Lower leg skin (tissue), 4 donors: ENCODE measurements at regions not wholly inside any gene's neighbourhood (a gene's known extent, or its start where the extent isn't known, plus 50 kb on each side); places are given as distances from the start of the nearest gene placed in this dataset.

Experiments used
- DNase-seq, 2 donors: peaks; one replicate each; pipeline ENCODE4 v3.0.0-alpha.2; 2019; ENCODE audit warnings: low spot score in 2 of 2
- H3K4me3 ChIP-seq: fragments of 200-600 bp; sonication (generic); 2 replicates; pipeline ENCODE4 v1.5.1; 2017; ENCODE audit warnings: mild to moderate bottlenecking, low read depth; ENCODE audit not compliant: poor library complexity, severe bottlenecking
- CTCF ChIP-seq, 3 donors: fragments of 450-650 bp; IDR thresholded peaks; one replicate each; pipeline ENCODE4 v1.5.1; 2016; ENCODE audit warnings: antibody characterized with exemption in 3 of 3, mild to moderate bottlenecking in 3 of 3, moderate library complexity in 2 of 3
- POLR2A ChIP-seq, 2 donors: fragments of 450-650 bp; IDR thresholded peaks; one replicate each; pipeline ENCODE4 v1.6.1; 2016 to 2017; ENCODE audit warnings: antibody characterized with exemption in 2 of 2, mild to moderate bottlenecking in 1 of 2, moderate library complexity in 1 of 2
- WGBS, 2 donors: methylation state at CpG; one replicate each; pipeline ENCODE4 v1.1.5; 2018; 5-methylcytosine and 5-hydroxymethylcytosine counted together
- intact Hi-C: fragments of 100-400 bp; cut with DNase I; formaldehyde crosslinking; loops from one replicate; pipeline ENCODE4 v1.15.0; 2023; ENCODE audit warnings: low total_unique reads

- H3K4me3 ChIP-seq, result no peak overlapping the region
- intact Hi-C loops, result no loop called here
- TF ChIP-seq POLR2A (IDR thresholded peaks at IDR 0.05) (no peak), CTCF (IDR thresholded peaks at IDR 0.05) (no peak)
- DNase-seq, result no peak
- WGBS, 2 donors, result 58 to 61% methylated on average over 7 of the region's 7 CpGs
These were observed 592.0 kb upstream of the LRRTM1 start for GRCh38 chr2:80896576-80896975.

GRCh38 chr2:80894486-80894885 lies 589.9 kb upstream of the LRRTM1 start:
- intact Hi-C loops, result no loop called here
- H3K4me3 ChIP-seq, result no peak overlapping the region
- TF ChIP-seq POLR2A (IDR thresholded peaks at IDR 0.05) (no peak), CTCF (IDR thresholded peaks at IDR 0.05) (no peak)
- WGBS, 2 donors, result 48 to 49% methylated on average over 3 of the region's 3 CpGs
- no peak for DNase-seq

- H3K4me3 ChIP-seq, result no peak overlapping the region
- no peak for DNase-seq
- 44 to 54% methylated on average over 2 of the region's 2 CpGs for WGBS, 2 donors
- TF ChIP-seq CTCF (IDR thresholded peaks at IDR 0.05) (no peak), POLR2A (IDR thresholded peaks at IDR 0.05) (no peak)
- intact Hi-C loops, result no loop called here
These were observed 589.2 kb upstream of the LRRTM1 start for GRCh38 chr2:80893711-80894110.

GRCh38 chr2:80889009-80889408 lies 584.5 kb upstream of the LRRTM1 start:
- 37 to 42% methylated on average over 2 of the region's 2 CpGs for WGBS, 2 donors
- TF ChIP-seq CTCF (IDR thresholded peaks at IDR 0.05) (no peak), POLR2A (IDR thresholded peaks at IDR 0.05) (no peak)
- no peak for DNase-seq
- intact Hi-C loops, result no loop called here
- H3K4me3 ChIP-seq, result no peak overlapping the region

GRCh38 chr2:80887841-80888378 lies 583.4 kb upstream of the LRRTM1 start:
- 63 to 64% methylated on average over 2 of the region's 2 CpGs for WGBS, 2 donors
- TF ChIP-seq POLR2A (IDR thresholded peaks at IDR 0.05), result no peak
- TF ChIP-seq CTCF (IDR thresholded peaks at IDR 0.05), result no peak
- DNase-seq, result no peak
- no peak overlapping the region for H3K4me3 ChIP-seq
- intact Hi-C loops, result no loop called here

GRCh38 chr2:80874374-80874773 lies 569.8 kb upstream of the LRRTM1 start:
- DNase-seq, result no peak
- WGBS, 2 donors, result 59 to 75% methylated on average over 2 of the region's 2 CpGs
- intact Hi-C loops, result no loop called here
- no peak for TF ChIP-seq POLR2A (IDR thresholded peaks at IDR 0.05)
- TF ChIP-seq CTCF (IDR thresholded peaks at IDR 0.05), result no peak
- H3K4me3 ChIP-seq, result no peak overlapping the region
